ENCODE measurements at regions not wholly inside any gene's neighbourhood (a gene's known extent, or its start where the extent isn't known, plus 50 kb on each side); places are given as distances from the start of the nearest gene placed in this dataset.

DNA sequence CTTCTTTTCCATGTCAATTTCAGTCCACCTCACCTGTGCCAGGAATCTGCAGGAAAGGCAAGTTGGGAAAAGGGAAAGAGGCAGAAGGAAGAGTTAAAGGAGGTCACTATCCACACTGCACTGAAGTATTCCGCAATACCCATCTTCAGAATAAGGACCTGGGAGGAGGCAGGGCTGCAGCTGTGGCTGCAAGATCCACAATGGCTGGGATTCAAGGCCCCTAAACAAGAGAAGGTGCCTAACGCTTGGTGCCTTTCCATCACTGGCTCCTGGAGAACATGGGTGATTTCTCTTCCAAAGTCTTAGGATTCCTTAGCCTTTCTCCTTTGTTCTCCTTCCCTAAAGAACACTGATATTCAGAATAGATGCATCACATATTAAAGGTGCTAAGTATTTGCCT is 204.0 kb downstream of the GRIN2B start:
- DNase-seq (ENCODE audit: low spot score): no peak

DNA sequence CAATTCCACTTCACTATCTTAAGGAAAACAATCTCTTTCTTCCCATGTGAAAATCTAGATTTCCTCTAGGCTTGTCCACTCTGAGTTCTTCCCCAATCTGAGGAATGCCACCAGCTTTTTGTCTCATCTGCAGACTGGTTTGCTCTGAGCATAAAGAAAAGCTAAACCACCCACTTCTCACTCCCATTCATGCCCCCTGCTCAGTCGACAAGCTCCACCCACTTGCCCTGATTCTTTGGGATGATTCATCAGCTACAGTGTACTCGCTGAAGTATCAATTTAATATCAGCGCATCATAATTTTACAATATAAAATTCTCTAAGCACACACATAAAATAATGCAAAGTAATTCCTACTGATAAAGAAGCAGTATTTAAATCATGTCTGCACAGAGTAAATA is 209.1 kb downstream of the GRIN2B start:
- Histone ChIP-seq H3K4me1 (ENCODE audit: control insufficient read depth in 4 of 4, insufficient read depth in 4 of 4, low read length in 3 of 4) (no peaks in the 10 kb centered on the region), H3K9ac (ENCODE audit: low read depth in 1 of 2, low read length in 2 of 2) (no peak overlapping the region), H3K9me3 (ENCODE audit: control insufficient read depth in 4 of 4, low read length in 3 of 4) (no peaks in the 10 kb centered on the region), H3K4me3 (ENCODE audit: low read depth in 1 of 3, low read length in 3 of 3) (no peak overlapping the region), H3K36me3 (ENCODE audit: control insufficient read depth in 4 of 4, insufficient read depth in 3 of 4, low read depth in 1 of 4, low read length in 3 of 4) (no peaks in the 10 kb centered on the region), H3K27me3 (ENCODE audit: control insufficient read depth in 4 of 4, insufficient read depth in 4 of 4, low read length in 3 of 4) (no peaks in the 10 kb centered on the region), H3K27ac (ENCODE audit: low read depth in 1 of 2, low read length in 2 of 2) (no peak overlapping the region)
- 73% methylated on average over 3 of the region's 3 CpGs for WGBS
- TF ChIP-seq, protein P1, sequence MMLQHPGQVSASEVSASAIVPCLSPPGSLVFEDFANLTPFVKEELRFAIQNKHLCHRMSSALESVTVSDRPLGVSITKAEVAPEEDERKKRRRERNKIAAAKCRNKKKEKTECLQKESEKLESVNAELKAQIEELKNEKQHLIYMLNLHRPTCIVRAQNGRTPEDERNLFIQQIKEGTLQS (IDR thresholded peaks at IDR 0.05): no peak
- TF ChIP-seq HNF4A (conservative IDR thresholded peaks at IDR 0.05) (no peak), NR2F2 (IDR thresholded peaks at IDR 0.05) (no peak), SP1 (IDR thresholded peaks at IDR 0.05) (no peak), TAF1 (conservative IDR thresholded peaks at IDR 0.05) (no peak), GABPA (IDR thresholded peaks at IDR 0.05 in 1 of 2, conservative IDR thresholded peaks at IDR 0.05 in 1 of 2) (no peak), RXRA (IDR thresholded peaks at IDR 0.05) (no peak), JUND (IDR thresholded peaks at IDR 0.05) (no peak), FOXA2 (IDR thresholded peaks at IDR 0.05) (no peak), FOXA1 (IDR thresholded peaks at IDR 0.05) (no peak), HNF4G (IDR thresholded peaks at IDR 0.05) (no peak), YY1 (IDR thresholded peaks at IDR 0.05) (no peak), EGR1 (IDR thresholded peaks at IDR 0.05; ENCODE audit: low read depth in 2 of 2) (no peak), RAD21 (IDR thresholded peaks at IDR 0.05) (no peak)
- TF ChIP-seq, protein P2, sequence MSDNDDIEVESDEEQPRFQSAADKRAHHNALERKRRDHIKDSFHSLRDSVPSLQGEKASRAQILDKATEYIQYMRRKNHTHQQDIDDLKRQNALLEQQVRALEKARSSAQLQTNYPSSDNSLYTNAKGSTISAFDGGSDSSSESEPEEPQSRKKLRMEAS (IDR thresholded peaks at IDR 0.05): no peak
- TF ChIP-seq, protein P3, sequence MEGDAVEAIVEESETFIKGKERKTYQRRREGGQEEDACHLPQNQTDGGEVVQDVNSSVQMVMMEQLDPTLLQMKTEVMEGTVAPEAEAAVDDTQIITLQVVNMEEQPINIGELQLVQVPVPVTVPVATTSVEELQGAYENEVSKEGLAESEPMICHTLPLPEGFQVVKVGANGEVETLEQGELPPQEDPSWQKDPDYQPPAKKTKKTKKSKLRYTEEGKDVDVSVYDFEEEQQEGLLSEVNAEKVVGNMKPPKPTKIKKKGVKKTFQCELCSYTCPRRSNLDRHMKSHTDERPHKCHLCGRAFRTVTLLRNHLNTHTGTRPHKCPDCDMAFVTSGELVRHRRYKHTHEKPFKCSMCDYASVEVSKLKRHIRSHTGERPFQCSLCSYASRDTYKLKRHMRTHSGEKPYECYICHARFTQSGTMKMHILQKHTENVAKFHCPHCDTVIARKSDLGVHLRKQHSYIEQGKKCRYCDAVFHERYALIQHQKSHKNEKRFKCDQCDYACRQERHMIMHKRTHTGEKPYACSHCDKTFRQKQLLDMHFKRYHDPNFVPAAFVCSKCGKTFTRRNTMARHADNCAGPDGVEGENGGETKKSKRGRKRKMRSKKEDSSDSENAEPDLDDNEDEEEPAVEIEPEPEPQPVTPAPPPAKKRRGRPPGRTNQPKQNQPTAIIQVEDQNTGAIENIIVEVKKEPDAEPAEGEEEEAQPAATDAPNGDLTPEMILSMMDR (IDR thresholded peaks at IDR 0.05; ENCODE audit: low read depth, low read length, missing input control): no peak
- TF ChIP-seq, protein P4, sequence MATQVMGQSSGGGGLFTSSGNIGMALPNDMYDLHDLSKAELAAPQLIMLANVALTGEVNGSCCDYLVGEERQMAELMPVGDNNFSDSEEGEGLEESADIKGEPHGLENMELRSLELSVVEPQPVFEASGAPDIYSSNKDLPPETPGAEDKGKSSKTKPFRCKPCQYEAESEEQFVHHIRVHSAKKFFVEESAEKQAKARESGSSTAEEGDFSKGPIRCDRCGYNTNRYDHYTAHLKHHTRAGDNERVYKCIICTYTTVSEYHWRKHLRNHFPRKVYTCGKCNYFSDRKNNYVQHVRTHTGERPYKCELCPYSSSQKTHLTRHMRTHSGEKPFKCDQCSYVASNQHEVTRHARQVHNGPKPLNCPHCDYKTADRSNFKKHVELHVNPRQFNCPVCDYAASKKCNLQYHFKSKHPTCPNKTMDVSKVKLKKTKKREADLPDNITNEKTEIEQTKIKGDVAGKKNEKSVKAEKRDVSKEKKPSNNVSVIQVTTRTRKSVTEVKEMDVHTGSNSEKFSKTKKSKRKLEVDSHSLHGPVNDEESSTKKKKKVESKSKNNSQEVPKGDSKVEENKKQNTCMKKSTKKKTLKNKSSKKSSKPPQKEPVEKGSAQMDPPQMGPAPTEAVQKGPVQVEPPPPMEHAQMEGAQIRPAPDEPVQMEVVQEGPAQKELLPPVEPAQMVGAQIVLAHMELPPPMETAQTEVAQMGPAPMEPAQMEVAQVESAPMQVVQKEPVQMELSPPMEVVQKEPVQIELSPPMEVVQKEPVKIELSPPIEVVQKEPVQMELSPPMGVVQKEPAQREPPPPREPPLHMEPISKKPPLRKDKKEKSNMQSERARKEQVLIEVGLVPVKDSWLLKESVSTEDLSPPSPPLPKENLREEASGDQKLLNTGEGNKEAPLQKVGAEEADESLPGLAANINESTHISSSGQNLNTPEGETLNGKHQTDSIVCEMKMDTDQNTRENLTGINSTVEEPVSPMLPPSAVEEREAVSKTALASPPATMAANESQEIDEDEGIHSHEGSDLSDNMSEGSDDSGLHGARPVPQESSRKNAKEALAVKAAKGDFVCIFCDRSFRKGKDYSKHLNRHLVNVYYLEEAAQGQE (IDR thresholded peaks at IDR 0.05): no peak
- TF ChIP-seq, protein P5, sequence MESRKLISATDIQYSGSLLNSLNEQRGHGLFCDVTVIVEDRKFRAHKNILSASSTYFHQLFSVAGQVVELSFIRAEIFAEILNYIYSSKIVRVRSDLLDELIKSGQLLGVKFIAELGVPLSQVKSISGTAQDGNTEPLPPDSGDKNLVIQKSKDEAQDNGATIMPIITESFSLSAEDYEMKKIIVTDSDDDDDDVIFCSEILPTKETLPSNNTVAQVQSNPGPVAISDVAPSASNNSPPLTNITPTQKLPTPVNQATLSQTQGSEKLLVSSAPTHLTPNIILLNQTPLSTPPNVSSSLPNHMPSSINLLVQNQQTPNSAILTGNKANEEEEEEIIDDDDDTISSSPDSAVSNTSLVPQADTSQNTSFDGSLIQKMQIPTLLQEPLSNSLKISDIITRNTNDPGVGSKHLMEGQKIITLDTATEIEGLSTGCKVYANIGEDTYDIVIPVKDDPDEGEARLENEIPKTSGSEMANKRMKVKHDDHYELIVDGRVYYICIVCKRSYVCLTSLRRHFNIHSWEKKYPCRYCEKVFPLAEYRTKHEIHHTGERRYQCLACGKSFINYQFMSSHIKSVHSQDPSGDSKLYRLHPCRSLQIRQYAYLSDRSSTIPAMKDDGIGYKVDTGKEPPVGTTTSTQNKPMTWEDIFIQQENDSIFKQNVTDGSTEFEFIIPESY (IDR thresholded peaks at IDR 0.05): no peak
- DNase-seq (ENCODE audit: low spot score): no peak

More for the DNA sequence above, 204.0 kb downstream of the GRIN2B start:
- H3K36me3 ChIP-seq (ENCODE audit: control insufficient read depth in 4 of 4, insufficient read depth in 3 of 4, low read depth in 1 of 4, low read length in 3 of 4): no peaks in the 10 kb centered on the region
- H3K27me3 ChIP-seq (ENCODE audit: control insufficient read depth in 4 of 4, insufficient read depth in 4 of 4, low read length in 3 of 4): no peaks in the 10 kb centered on the region
- no peak overlapping the region for H3K9ac ChIP-seq (ENCODE audit: low read depth in 1 of 2, low read length in 2 of 2)
- no peak overlapping the region for H3K4me3 ChIP-seq (ENCODE audit: low read depth in 1 of 3, low read length in 3 of 3)
- H3K4me1 ChIP-seq (ENCODE audit: control insufficient read depth in 4 of 4, insufficient read depth in 4 of 4, low read length in 3 of 4): no peaks in the 10 kb centered on the region
- TF ChIP-seq, protein P1 (IDR thresholded peaks at IDR 0.05): no peak
- no peak overlapping the region for H3K27ac ChIP-seq (ENCODE audit: low read depth in 1 of 2, low read length in 2 of 2)
- no peaks in the 10 kb centered on the region for H3K9me3 ChIP-seq (ENCODE audit: control insufficient read depth in 4 of 4, low read length in 3 of 4)
- 90% methylated on average over 2 of the region's 2 CpGs for WGBS

Data from liver (tissue), 8 donors.